Spinal cord (tissue), 9 donors: ENCODE measurements at regions not wholly inside any gene's neighbourhood (a gene's known extent, or its start where the extent isn't known, plus 50 kb on each side); places are given as distances from the start of the nearest gene placed in this dataset.
"Not testable (repeated sequence)": the region's sequence is repeated elsewhere in the genome, so short reads cannot be mapped to it uniquely, and the experiment has no call there.

ENCODE experiments used
- DNase-seq, 6 donors: peaks; one replicate each; pipeline versions ENCODE4 v3.0.0 to v3.0.0-alpha.2; 2013 to 2015; ENCODE audit warnings: low spot score in 6 of 6, low read depth in 4 of 6
- H3K27ac ChIP-seq: one replicate; pipeline ENCODE4 v1.5.1; 2013; ENCODE audit warnings: low read depth, low read length, control low read depth
- H3K27me3 ChIP-seq: one replicate; pipeline ENCODE4 v1.6.1; 2013; ENCODE audit warnings: low read length; ENCODE audit not compliant: control insufficient read depth, insufficient read depth
- H3K36me3 ChIP-seq: one replicate; pipeline ENCODE4 v1.6.1; 2013; ENCODE audit warnings: low read length; ENCODE audit not compliant: control insufficient read depth, insufficient read depth
- H3K4me1 ChIP-seq: one replicate; pipeline ENCODE4 v1.6.1; 2013; ENCODE audit warnings: low read length; ENCODE audit not compliant: control insufficient read depth, insufficient read depth
- H3K4me3 ChIP-seq: one replicate; pipeline ENCODE4 v1.5.1; 2013; ENCODE audit warnings: low read depth, low read length, control low read depth
- H3K9me3 ChIP-seq: one replicate; pipeline ENCODE4 v1.6.1; 2013; ENCODE audit warnings: low read length; ENCODE audit not compliant: control insufficient read depth, insufficient read depth
- WGBS: methylation state at CpG from one replicate; pipeline ENCODE4 v1.1.5; 2013; ENCODE audit warnings: missing lambda C conversion rate; ENCODE audit not compliant: insufficient coverage; 5-methylcytosine and 5-hydroxymethylcytosine counted together
- donor health status: healthy.

- H3K27ac ChIP-seq = no peak overlapping the region
- H3K4me1 ChIP-seq = no peaks in the 10 kb centered on the region
- H3K9me3 ChIP-seq = no peaks in the 10 kb centered on the region
- DNase-seq = no peak
- no CpG with 5 or more reads among the region's 1 CpG for WGBS
- H3K4me3 ChIP-seq = no peak overlapping the region
- H3K36me3 ChIP-seq = no peaks in the 10 kb centered on the region
- H3K27me3 ChIP-seq = no peaks in the 10 kb centered on the region
These were observed 239.2 kb upstream of the FKBP1C start for GRCh38 chr6:62971976-62972658.

- peak in 1 of 6 donors; percentile 5 for DNase-seq
- Histone ChIP-seq H3K27ac (no peak overlapping the region), H3K4me3 (no peak overlapping the region), H3K36me3 (no peaks in the 10 kb centered on the region), H3K9me3 (no peaks in the 10 kb centered on the region), H3K4me1 (no peaks in the 10 kb centered on the region), H3K27me3 (no peaks in the 10 kb centered on the region)
- no CpG with 5 or more reads among the region's 1 CpG for WGBS
These were observed 236.8 kb upstream of the FKBP1C start for GRCh38 chr6:62974452-62974851.

GRCh38 chr6:62976566-62976965, 234.7 kb upstream of the FKBP1C start:
- H3K27me3 ChIP-seq = no peaks in the 10 kb centered on the region
- no peaks in the 10 kb centered on the region for H3K9me3 ChIP-seq
- H3K36me3 ChIP-seq = no peaks in the 10 kb centered on the region
- no peak overlapping the region for H3K4me3 ChIP-seq
- no peak for DNase-seq
- no peak overlapping the region for H3K27ac ChIP-seq
- no peaks in the 10 kb centered on the region for H3K4me1 ChIP-seq

- DNase-seq = no peak
- Histone ChIP-seq H3K9me3 (no peaks in the 10 kb centered on the region), H3K4me1 (no peaks in the 10 kb centered on the region), H3K27ac (no peak overlapping the region), H3K27me3 (no peaks in the 10 kb centered on the region), H3K4me3 (no peak overlapping the region), H3K36me3 (no peaks in the 10 kb centered on the region)
- WGBS = no CpG with 5 or more reads among the region's 2 CpGs
These were observed 232.3 kb upstream of the FKBP1C start for GRCh38 chr6:62978920-62979319.

- no peak overlapping the region for H3K4me3 ChIP-seq
- 94% methylated on average over 2 of the region's 2 CpGs for WGBS
- H3K36me3 ChIP-seq = no peaks in the 10 kb centered on the region
- DNase-seq = no peak
- H3K27ac ChIP-seq = no peak overlapping the region
- H3K4me1 ChIP-seq = no peaks in the 10 kb centered on the region
- H3K9me3 ChIP-seq = no peaks in the 10 kb centered on the region
- no peaks in the 10 kb centered on the region for H3K27me3 ChIP-seq
These were observed 231.2 kb upstream of the FKBP1C start for GRCh38 chr6:62980093-62980492.

- Histone ChIP-seq H3K27me3 (no peaks in the 10 kb centered on the region), H3K4me3 (no peak overlapping the region), H3K27ac (no peak overlapping the region), H3K9me3 (no peaks in the 10 kb centered on the region), H3K36me3 (no peaks in the 10 kb centered on the region), H3K4me1 (no peaks in the 10 kb centered on the region)
- DNase-seq = no peak
These were observed 230.5 kb upstream of the FKBP1C start for GRCh38 chr6:62980724-62981123.

GRCh38 chr6:62982951-62983350, 228.3 kb upstream of the FKBP1C start:
- Histone ChIP-seq H3K4me1 (no peaks in the 10 kb centered on the region), H3K9me3 (no peaks in the 10 kb centered on the region), H3K27me3 (no peaks in the 10 kb centered on the region), H3K27ac (no peak overlapping the region), H3K4me3 (no peak overlapping the region), H3K36me3 (no peaks in the 10 kb centered on the region)
- no peak for DNase-seq
- WGBS = no CpG with 5 or more reads among the region's 2 CpGs

- H3K36me3 ChIP-seq, H3K27ac ChIP-seq, H3K9me3 ChIP-seq, H3K4me1 ChIP-seq, H3K4me3 ChIP-seq, H3K27me3 ChIP-seq, DNase-seq: not testable (repeated sequence)
- WGBS = 100% methylated on average over 1 of the region's 4 CpGs
These were observed 219.6 kb upstream of the FKBP1C start for GRCh38 chr6:62991696-62992095.

- Histone ChIP-seq H3K9me3 (no peaks in the 10 kb centered on the region), H3K27me3 (no peaks in the 10 kb centered on the region), H3K4me3 (no peak overlapping the region), H3K36me3 (no peaks in the 10 kb centered on the region), H3K4me1 (no peaks in the 10 kb centered on the region), H3K27ac (no peak overlapping the region)
- no peak for DNase-seq
These were observed 217.3 kb upstream of the FKBP1C start for GRCh38 chr6:62993951-62994350.

- no peaks in the 10 kb centered on the region for H3K9me3 ChIP-seq
- H3K27me3 ChIP-seq = no peaks in the 10 kb centered on the region
- no peaks in the 10 kb centered on the region for H3K4me1 ChIP-seq
- no peak overlapping the region for H3K4me3 ChIP-seq
- no peak for DNase-seq
- WGBS = no CpG with 5 or more reads among the region's 2 CpGs
- no peak overlapping the region for H3K27ac ChIP-seq
- H3K36me3 ChIP-seq = no peaks in the 10 kb centered on the region
These were observed 213.2 kb upstream of the FKBP1C start for GRCh38 chr6:62998022-62998421.
